Kidney glomerular epithelial cell (primary cell): ENCODE measurements at regions not wholly inside any gene's neighbourhood (a gene's known extent, or its start where the extent isn't known, plus 50 kb on each side); places are given as distances from the start of the nearest gene placed in this dataset.

Experiments
- DNase-seq: peaks from one replicate; lab custom pipeline; 2025; lab: John Stamatoyannopoulos, UW

- no peak for DNase-seq
Measured at GRCh38 chr14:38848243-38848935, 254.6 kb downstream of the SEC23A start.

- DNase-seq, result no peak
Measured at GRCh38 chr14:38847161-38847560, 255.9 kb downstream of the SEC23A start.

- peak; percentile 2 for DNase-seq
Measured at GRCh38 chr14:38839694-38840365, 263.2 kb downstream of the SEC23A start.

GRCh38 chr14:38838979-38839323 is 264.1 kb downstream of the SEC23A start:
- no peak for DNase-seq

- no peak for DNase-seq
Measured at GRCh38 chr14:38838049-38838978, 264.7 kb downstream of the SEC23A start.

GRCh38 chr14:38837343-38838048 is 265.5 kb downstream of the SEC23A start:
- peak; percentile 8 for DNase-seq

GRCh38 chr14:38836539-38836938 is 266.5 kb downstream of the SEC23A start:
- DNase-seq, result no peak

GRCh38 chr14:38835874-38836273 is 267.2 kb downstream of the SEC23A start:
- no peak for DNase-seq

GRCh38 chr14:38828183-38828827 is 274.7 kb downstream of the SEC23A start:
- no peak for DNase-seq

GRCh38 chr14:38824706-38825105 is 278.3 kb downstream of the SEC23A start:
- no peak for DNase-seq

GRCh38 chr14:38818555-38818954 is 284.5 kb downstream of the SEC23A start:
- no peak for DNase-seq

- no peak for DNase-seq
Measured at GRCh38 chr14:38808734-38809455, 294.1 kb downstream of the SEC23A start.

GRCh38 chr14:38799671-38800070 is 303.4 kb downstream of the SEC23A start:
- DNase-seq, result no peak

GRCh38 chr14:38794677-38795076 is 308.4 kb downstream of the SEC23A start:
- no peak for DNase-seq

GRCh38 chr14:38791862-38792261 is 311.2 kb downstream of the SEC23A start:
- no peak for DNase-seq

GRCh38 chr14:38790916-38791315 is 312.1 kb downstream of the SEC23A start:
- no peak for DNase-seq

- no peak for DNase-seq
Measured at GRCh38 chr14:38789805-38790204, 313.2 kb downstream of the SEC23A start.

GRCh38 chr14:38788060-38788459 is 315.0 kb downstream of the SEC23A start:
- no peak for DNase-seq

GRCh38 chr14:38786921-38787320 is 316.1 kb downstream of the SEC23A start:
- no peak for DNase-seq

GRCh38 chr14:38777401-38777800 is 325.6 kb downstream of the SEC23A start:
- no peak for DNase-seq

- no peak for DNase-seq
Measured at GRCh38 chr14:38775986-38776385, 327.0 kb downstream of the SEC23A start.
